Choroid plexus epithelial cell (primary cell): ENCODE measurements at regions not wholly inside any gene's neighbourhood (a gene's known extent, or its start where the extent isn't known, plus 50 kb on each side); places are given as distances from the start of the nearest gene placed in this dataset.
A peak's percentile ranks its signal among the peaks of the same experiment; 100 is the strongest.

Experiments used
- DNase-seq: peaks from one replicate; pipeline ENCODE4 v3.0.0-alpha.2; 2010; ENCODE audit warnings: low read depth
- H3K4me3 ChIP-seq: 2 replicates; pipeline ENCODE4 v1.5.1; 2011; ENCODE audit warnings: low read depth, mild to moderate bottlenecking, control low read depth, low read length, moderate library complexity
- TF ChIP-seq, protein P1 (sequence below): conservative IDR thresholded peaks from 2 replicates; pipeline ENCODE4 v1.5.1; 2011; ENCODE audit warnings: low read depth, mild to moderate bottlenecking, control low read depth, inconsistent platforms, low read length, moderate library complexity

GRCh38 chr13:73462241-73462640 lies 403.4 kb downstream of the KLF5 start:
- no peak for DNase-seq
- no peak overlapping the region for H3K4me3 ChIP-seq
- TF ChIP-seq, protein P1, sequence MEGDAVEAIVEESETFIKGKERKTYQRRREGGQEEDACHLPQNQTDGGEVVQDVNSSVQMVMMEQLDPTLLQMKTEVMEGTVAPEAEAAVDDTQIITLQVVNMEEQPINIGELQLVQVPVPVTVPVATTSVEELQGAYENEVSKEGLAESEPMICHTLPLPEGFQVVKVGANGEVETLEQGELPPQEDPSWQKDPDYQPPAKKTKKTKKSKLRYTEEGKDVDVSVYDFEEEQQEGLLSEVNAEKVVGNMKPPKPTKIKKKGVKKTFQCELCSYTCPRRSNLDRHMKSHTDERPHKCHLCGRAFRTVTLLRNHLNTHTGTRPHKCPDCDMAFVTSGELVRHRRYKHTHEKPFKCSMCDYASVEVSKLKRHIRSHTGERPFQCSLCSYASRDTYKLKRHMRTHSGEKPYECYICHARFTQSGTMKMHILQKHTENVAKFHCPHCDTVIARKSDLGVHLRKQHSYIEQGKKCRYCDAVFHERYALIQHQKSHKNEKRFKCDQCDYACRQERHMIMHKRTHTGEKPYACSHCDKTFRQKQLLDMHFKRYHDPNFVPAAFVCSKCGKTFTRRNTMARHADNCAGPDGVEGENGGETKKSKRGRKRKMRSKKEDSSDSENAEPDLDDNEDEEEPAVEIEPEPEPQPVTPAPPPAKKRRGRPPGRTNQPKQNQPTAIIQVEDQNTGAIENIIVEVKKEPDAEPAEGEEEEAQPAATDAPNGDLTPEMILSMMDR: no peak

- TF ChIP-seq, protein P1: no peak
- no peak for DNase-seq
- H3K4me3 ChIP-seq: no peak overlapping the region
Observed at GRCh38 chr13:73451221-73452029, 392.6 kb downstream of the KLF5 start.

DNA sequence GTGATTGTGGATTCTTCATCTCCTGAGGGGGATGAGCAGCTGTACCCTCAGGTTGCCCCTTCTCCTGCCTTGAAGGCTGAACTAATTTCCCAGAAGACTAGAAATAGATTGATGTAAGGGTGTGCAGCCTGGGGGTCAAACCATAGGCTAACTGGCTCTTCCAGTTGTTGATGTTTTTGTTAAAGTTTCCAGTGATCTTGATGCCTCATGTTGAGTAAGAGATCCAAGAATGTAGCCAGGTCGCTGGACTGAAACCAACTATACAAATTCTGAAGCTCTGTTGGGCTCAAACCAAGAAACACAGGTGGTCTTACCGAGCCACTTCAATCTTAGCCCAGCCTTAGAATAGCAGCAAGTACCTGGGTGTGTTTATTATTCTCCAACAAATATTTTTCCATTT lies 391.8 kb downstream of the KLF5 start:
- H3K4me3 ChIP-seq: no peak overlapping the region
- peak; percentile 51 for DNase-seq
- TF ChIP-seq, protein P1: no peak

DNA sequence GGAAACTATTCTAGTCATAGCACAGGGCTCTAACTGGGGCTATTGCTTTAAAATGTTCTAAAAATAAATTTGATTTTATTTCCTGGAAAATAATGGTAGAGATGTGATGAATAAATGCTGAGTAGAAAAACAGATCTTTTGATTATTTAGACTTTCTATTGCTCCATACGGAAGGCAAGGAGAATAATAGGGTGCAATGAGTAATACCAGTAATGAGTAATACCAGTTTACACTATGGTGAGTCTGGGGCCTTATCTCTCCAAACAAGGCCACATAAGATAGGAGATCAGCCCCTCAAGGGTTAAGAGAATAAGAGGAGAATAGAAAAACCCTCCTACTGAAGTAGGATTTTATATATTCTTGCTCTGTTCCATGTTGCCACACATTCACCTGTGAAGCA lies 390.4 kb downstream of the KLF5 start:
- TF ChIP-seq, protein P1: no peak
- no peak overlapping the region for H3K4me3 ChIP-seq
- DNase-seq: no peak

DNA sequence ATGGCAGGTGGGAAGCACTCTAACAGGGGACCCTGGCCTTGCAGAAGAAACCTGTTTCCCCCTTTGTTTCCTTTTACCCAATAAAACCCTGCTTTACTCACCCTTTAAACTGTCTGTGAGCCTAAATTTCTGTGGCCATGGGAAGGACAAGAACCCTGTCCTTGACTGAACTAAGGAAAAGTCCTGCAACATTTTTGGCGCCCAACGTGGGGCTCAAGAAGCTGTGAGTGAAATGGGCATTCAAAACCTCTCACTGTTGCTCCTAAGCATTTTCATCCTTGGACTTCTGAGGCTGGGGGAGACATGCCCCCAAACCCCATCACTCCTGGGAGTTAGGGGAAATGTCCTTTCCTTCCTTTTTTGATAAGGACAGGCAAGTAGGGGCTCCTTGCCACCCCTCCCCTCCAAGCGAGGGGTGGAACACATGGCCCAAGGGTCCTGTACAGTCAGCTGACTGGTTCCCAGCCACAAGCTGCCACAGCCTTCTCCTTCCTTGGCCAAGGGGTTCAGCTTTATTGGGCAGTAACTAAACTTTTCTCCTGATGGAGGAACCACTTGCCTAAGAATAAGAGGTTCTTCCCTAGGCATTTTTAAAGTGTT lies 381.6 kb downstream of the KLF5 start:
- H3K4me3 ChIP-seq: no peak overlapping the region
- peak; percentile 26 for DNase-seq
- TF ChIP-seq, protein P1: no peak

DNA sequence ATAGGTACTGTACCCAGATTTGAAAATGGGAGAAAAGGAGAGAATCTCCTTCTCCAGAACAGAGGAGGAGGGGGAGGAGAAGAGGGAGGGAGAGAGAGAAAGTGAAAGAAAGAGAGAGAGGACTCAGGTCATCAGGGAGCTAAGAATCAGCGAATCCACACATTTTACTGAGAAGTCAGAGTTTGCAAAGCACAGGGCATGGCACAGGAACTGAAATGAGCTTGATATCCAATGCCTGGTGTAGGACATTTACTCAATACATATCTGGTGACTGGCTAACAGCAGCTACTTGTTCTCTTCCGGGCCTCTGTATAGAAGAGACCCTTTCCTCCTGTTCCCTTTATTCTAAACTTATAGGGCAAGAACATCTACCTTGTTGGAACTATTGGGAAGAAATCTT lies 375.1 kb downstream of the KLF5 start:
- no peak for DNase-seq
- TF ChIP-seq, protein P1: no peak
- H3K4me3 ChIP-seq: no peak overlapping the region

GRCh38 chr13:73433458-73433857 lies 374.7 kb downstream of the KLF5 start:
- TF ChIP-seq, protein P1: no peak
- H3K4me3 ChIP-seq: no peak overlapping the region
- DNase-seq: no peak
